HEK293T (cell line): ENCODE measurements at regions not wholly inside any gene's neighbourhood (a gene's known extent, or its start where the extent isn't known, plus 50 kb on each side); places are given as distances from the start of the nearest gene placed in this dataset.

Experiments used
- CTCF ChIA-PET: fragments of 350-600 bp; formaldehyde crosslinking; extraction: SDS; loops from one replicate; lab custom pipeline; 2021; ENCODE audit warnings: antibody characterized with exemption, inconsistent platforms; lab: Yijun Ruan, JAX
- POLR2A ChIA-PET: fragments of 350-600 bp; formaldehyde crosslinking; extraction: SDS; loops from one replicate; lab custom pipeline; 2020; ENCODE audit warnings: antibody characterized with exemption, inconsistent platforms; lab: Yijun Ruan, JAX
- DNase-seq: peaks from one replicate; pipeline ENCODE4 v3.0.0; 2012; ENCODE audit warnings: mixed read lengths; ENCODE audit errors: extremely low spot score
- ARNT ChIP-seq: fragments of 450-650 bp; IDR thresholded peaks from 2 replicates; pipeline ENCODE4 v1.6.1; 2017; ENCODE audit warnings: mild to moderate bottlenecking
- BHLHE40 ChIP-seq: fragments of 450-650 bp; IDR thresholded peaks from 2 replicates; pipeline ENCODE4 v1.6.1; 2016; ENCODE audit warnings: mild to moderate bottlenecking, moderate library complexity, borderline replicate concordance
- CTBP1 ChIP-seq: fragments of 450-650 bp; IDR thresholded peaks from 2 replicates; pipeline ENCODE4 v1.6.1; 2016; ENCODE audit warnings: borderline replicate concordance
- ELF4 ChIP-seq: fragments of 450-650 bp; IDR thresholded peaks from 2 replicates; pipeline ENCODE4 v1.6.1; 2017; ENCODE audit warnings: antibody characterized with exemption
- FOXA1 ChIP-seq: fragments of 450-650 bp; IDR thresholded peaks from 2 replicates; pipeline ENCODE4 v1.6.1; 2016; ENCODE audit warnings: mild to moderate bottlenecking
- FOXK2 ChIP-seq: fragments of 450-650 bp; IDR thresholded peaks from 2 replicates; pipeline ENCODE4 v1.6.1; 2016; ENCODE audit warnings: mild to moderate bottlenecking
- FOXM1 ChIP-seq: fragments of 450-650 bp; IDR thresholded peaks from 2 replicates; pipeline ENCODE4 v1.6.1; 2017; ENCODE audit warnings: mild to moderate bottlenecking, borderline replicate concordance
- HDGF ChIP-seq: fragments of 450-650 bp; IDR thresholded peaks from 2 replicates; pipeline ENCODE4 v1.6.1; 2017; ENCODE audit warnings: antibody characterized with exemption, borderline replicate concordance
- L3MBTL2 ChIP-seq: fragments of 450-650 bp; conservative IDR thresholded peaks from 2 replicates; pipeline ENCODE4 v1.6.1; 2016; ENCODE audit warnings: mild to moderate bottlenecking
- LEF1 ChIP-seq: fragments of 450-650 bp; IDR thresholded peaks from 2 replicates; pipeline ENCODE4 v1.6.1; 2017; ENCODE audit warnings: mild to moderate bottlenecking, borderline replicate concordance
- NFRKB ChIP-seq: fragments of 450-650 bp; IDR thresholded peaks from 2 replicates; pipeline ENCODE4 v1.6.1; 2016; ENCODE audit warnings: mild to moderate bottlenecking, moderate library complexity
- SP1 ChIP-seq: fragments of 450-650 bp; IDR thresholded peaks from 2 replicates; pipeline ENCODE4 v1.6.1; 2017
- SUZ12 ChIP-seq: fragments of 450-650 bp; IDR thresholded peaks from 2 replicates; pipeline ENCODE4 v1.6.1; 2016; ENCODE audit warnings: mild to moderate bottlenecking
- TARDBP ChIP-seq: fragments of 450-650 bp; IDR thresholded peaks from 2 replicates; pipeline ENCODE4 v1.6.1; 2016
- ZNF384 ChIP-seq: fragments of 450-650 bp; IDR thresholded peaks from 2 replicates; pipeline ENCODE4 v1.6.1; 2016
- TF ChIP-seq, protein P1 (sequence below): fragments of 450-650 bp; IDR thresholded peaks from 2 replicates; pipeline ENCODE4 v1.6.1; 2016

- CTCF ChIA-PET, result no interaction called here
- POLR2A ChIA-PET, result no interaction called here
- no peak for DNase-seq
- TF ChIP-seq LEF1 (no peak), CTBP1 (no peak), NFRKB (no peak), FOXK2 (no peak), ELF4 (no peak), L3MBTL2 (no peak), SUZ12 (no peak)
These were observed 180.6 kb upstream of the SLC27A6 start for GRCh38 chr5:128784726-128785125.

DNA sequence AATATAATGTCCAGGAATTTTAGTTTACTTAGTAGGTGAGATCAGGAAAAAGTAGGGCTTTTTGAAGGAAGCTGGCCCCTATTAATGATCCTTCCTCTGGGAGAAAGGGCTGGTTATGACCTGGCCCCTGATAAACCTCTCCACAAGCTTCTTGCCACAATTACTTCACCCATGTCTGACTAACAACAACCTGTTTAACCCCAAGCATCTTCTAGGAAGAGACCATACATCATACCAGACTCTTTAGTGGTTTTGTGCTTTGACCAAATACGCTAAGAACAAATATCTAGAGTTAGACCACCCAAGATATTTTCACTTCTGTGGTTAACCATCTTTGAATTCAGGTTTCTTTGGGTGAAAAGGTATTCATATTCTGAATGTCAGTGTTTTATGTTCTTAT, 174.0 kb upstream of the SLC27A6 start:
- TF ChIP-seq CTBP1, result no peak
- no peak for TF ChIP-seq BHLHE40
- no peak for TF ChIP-seq ZNF384
- no peak for TF ChIP-seq FOXA1
- TF ChIP-seq ARNT, result no peak
- no peak for TF ChIP-seq LEF1
- no peak for TF ChIP-seq FOXM1
- TF ChIP-seq ELF4, result no peak
- no peak for TF ChIP-seq SUZ12
- TF ChIP-seq TARDBP, result no peak
- TF ChIP-seq NFRKB, result no peak
- no peak for TF ChIP-seq L3MBTL2
- TF ChIP-seq FOXK2, result no peak
- TF ChIP-seq, protein P1, sequence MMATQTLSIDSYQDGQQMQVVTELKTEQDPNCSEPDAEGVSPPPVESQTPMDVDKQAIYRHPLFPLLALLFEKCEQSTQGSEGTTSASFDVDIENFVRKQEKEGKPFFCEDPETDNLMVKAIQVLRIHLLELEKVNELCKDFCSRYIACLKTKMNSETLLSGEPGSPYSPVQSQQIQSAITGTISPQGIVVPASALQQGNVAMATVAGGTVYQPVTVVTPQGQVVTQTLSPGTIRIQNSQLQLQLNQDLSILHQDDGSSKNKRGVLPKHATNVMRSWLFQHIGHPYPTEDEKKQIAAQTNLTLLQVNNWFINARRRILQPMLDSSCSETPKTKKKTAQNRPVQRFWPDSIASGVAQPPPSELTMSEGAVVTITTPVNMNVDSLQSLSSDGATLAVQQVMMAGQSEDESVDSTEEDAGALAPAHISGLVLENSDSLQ, result no peak
- no peak for TF ChIP-seq SP1
- no peak for TF ChIP-seq HDGF
- CTCF ChIA-PET, result no interaction called here
- POLR2A ChIA-PET, result no interaction called here

GRCh38 chr5:128796506-128796905, 168.8 kb upstream of the SLC27A6 start:
- no peak for DNase-seq
- CTCF ChIA-PET, result no interaction called here
- POLR2A ChIA-PET, result no interaction called here
- no peak for TF ChIP-seq SP1
- TF ChIP-seq FOXM1, result no peak
- TF ChIP-seq BHLHE40, result no peak
- TF ChIP-seq FOXK2, result no peak
- TF ChIP-seq, protein P1, result no peak
- no peak for TF ChIP-seq ELF4
- TF ChIP-seq TARDBP, result no peak
- no peak for TF ChIP-seq CTBP1
- TF ChIP-seq ZNF384, result no peak
- no peak for TF ChIP-seq HDGF

More for the DNA sequence above, 174.0 kb upstream of the SLC27A6 start:
- no peak for DNase-seq

DNA sequence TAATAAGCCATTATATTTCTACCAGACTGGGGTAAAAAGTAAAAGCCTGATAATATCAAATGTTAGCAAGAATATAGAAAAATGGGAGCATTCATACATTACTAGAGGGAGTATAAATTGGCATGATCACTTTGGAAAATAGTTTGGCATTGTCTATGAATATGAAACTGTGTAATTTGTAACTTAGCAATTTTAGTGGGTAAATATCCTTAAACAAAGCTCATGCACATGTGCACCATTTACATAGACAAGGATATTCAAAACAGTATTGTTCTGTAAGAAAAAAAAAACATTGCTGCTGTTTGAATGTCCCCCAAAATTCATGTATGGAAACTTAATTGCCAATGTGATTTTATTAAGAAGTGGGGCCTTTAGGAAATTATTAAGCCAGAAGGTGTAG, 166.4 kb upstream of the SLC27A6 start:
- CTCF ChIA-PET, result no interaction called here
- POLR2A ChIA-PET, result no interaction called here
- TF ChIP-seq BHLHE40, result no peak
- TF ChIP-seq NFRKB, result no peak
- no peak for TF ChIP-seq SP1
- TF ChIP-seq HDGF, result no peak
- TF ChIP-seq, protein P1, result no peak
- no peak for TF ChIP-seq LEF1
- no peak for TF ChIP-seq ZNF384
- no peak for TF ChIP-seq CTBP1
- no peak for TF ChIP-seq FOXK2
- TF ChIP-seq TARDBP, result no peak
- TF ChIP-seq FOXM1, result no peak
- no peak for TF ChIP-seq L3MBTL2
- no peak for TF ChIP-seq SUZ12
- TF ChIP-seq FOXA1, result no peak
- no peak for DNase-seq

GRCh38 chr5:128799945-128800344, 165.3 kb upstream of the SLC27A6 start:
- POLR2A ChIA-PET, result no interaction called here
- CTCF ChIA-PET, result no interaction called here
- DNase-seq, result no peak
- TF ChIP-seq SUZ12 (no peak), ELF4 (no peak), FOXK2 (no peak), HDGF (no peak), LEF1 (no peak), NFRKB (no peak), BHLHE40 (no peak), FOXM1 (no peak), ARNT (no peak), ZNF384 (no peak), TARDBP (no peak), FOXA1 (no peak), CTBP1 (no peak), SP1 (no peak), L3MBTL2 (no peak)

- TF ChIP-seq FOXA1 (no peak), LEF1 (no peak), FOXK2 (no peak), NFRKB (no peak), FOXM1 (no peak), ARNT (no peak), TARDBP (no peak), ZNF384 (no peak), CTBP1 (no peak), SP1 (no peak), BHLHE40 (no peak), SUZ12 (no peak), L3MBTL2 (no peak), ELF4 (no peak), HDGF (no peak)
- TF ChIP-seq, protein P1, result no peak
- CTCF ChIA-PET, result no interaction called here
- POLR2A ChIA-PET, result no interaction called here
- no peak for DNase-seq
These were observed 164.9 kb upstream of the SLC27A6 start for GRCh38 chr5:128800377-128800776.
